ENCODE measurements at regions not wholly inside any gene's neighbourhood (a gene's known extent, or its start where the extent isn't known, plus 50 kb on each side); places are given as distances from the start of the nearest gene placed in this dataset.

DNA sequence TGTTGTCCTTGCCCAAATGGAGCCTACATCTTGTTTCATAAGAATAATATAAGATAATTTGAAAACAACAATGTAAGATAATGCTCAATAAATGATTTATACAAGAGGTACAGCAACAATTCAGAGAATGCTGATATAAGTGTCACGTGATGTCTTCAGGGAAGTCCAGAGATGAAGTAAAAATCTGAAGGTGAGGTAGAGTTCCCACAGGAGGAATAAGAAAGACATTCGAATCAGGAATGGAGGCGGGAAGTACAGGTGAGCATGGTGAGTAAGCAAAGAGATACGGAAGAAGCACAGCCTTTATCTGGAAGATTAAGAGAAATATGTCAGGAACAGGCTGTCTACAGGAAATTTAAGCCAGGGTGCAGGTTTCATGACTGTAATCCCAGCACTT is 165.9 kb upstream of the MARCKS start:
- TF ChIP-seq, protein P1, sequence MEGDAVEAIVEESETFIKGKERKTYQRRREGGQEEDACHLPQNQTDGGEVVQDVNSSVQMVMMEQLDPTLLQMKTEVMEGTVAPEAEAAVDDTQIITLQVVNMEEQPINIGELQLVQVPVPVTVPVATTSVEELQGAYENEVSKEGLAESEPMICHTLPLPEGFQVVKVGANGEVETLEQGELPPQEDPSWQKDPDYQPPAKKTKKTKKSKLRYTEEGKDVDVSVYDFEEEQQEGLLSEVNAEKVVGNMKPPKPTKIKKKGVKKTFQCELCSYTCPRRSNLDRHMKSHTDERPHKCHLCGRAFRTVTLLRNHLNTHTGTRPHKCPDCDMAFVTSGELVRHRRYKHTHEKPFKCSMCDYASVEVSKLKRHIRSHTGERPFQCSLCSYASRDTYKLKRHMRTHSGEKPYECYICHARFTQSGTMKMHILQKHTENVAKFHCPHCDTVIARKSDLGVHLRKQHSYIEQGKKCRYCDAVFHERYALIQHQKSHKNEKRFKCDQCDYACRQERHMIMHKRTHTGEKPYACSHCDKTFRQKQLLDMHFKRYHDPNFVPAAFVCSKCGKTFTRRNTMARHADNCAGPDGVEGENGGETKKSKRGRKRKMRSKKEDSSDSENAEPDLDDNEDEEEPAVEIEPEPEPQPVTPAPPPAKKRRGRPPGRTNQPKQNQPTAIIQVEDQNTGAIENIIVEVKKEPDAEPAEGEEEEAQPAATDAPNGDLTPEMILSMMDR (IDR thresholded peaks at IDR 0.05): no peak

DNA sequence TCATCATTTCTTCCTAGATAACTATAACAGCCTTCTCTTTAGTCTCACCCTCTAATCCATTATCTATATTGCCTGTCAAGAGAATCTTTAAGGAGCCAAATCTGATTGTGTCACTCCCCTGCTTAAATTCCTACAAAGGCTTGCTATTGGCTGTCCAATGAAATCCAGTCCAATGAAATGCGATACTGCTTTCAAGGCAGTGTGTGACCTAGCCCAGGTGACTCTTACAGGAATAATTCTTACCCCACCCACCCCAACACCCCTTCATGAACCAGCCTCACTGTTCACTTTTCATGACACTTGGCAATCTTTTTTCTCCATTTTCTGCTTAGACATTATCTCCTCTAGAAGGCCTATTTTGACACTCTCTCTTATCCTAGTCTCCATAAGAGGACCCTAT is 163.3 kb upstream of the MARCKS start:
- TF ChIP-seq, protein P1 (IDR thresholded peaks at IDR 0.05): no peak

DNA sequence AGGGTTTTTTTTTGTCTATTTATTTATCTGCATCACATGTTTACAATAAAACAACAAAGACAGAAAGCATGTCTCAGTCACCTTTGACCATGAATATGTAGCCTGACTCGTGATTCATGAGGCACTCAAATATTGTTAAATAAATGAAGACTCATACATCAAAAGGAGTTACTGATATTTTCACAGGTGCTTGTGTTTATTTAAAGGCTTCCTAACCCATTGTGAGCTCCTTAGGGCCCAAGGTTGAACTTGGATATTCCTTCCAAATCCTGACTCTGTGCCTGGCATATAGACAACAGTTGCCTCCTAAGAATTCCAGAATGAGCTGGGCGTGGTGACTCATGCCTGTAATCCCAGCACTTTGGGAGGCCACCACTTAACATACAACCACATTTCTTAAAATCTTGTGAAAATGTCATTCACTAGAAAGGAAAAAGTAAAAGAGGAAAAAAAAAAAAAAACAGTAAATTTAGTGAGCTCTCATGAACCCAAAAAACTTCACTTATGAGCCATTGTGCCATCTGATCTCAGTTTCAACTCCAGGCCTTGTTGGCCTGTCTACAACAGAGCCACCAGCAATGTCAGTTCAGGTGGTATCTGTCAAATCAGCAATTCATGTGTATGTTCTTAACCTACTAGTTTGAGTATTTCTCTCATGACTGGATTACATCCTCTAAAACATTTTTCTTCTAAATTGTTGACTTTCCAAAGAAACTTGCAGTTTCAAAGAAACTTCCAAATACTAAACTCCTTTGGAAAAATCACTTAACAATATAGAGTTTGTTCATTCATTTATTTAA is 162.7 kb upstream of the MARCKS start:
- TF ChIP-seq, protein P1 (IDR thresholded peaks at IDR 0.05): no peak

DNA sequence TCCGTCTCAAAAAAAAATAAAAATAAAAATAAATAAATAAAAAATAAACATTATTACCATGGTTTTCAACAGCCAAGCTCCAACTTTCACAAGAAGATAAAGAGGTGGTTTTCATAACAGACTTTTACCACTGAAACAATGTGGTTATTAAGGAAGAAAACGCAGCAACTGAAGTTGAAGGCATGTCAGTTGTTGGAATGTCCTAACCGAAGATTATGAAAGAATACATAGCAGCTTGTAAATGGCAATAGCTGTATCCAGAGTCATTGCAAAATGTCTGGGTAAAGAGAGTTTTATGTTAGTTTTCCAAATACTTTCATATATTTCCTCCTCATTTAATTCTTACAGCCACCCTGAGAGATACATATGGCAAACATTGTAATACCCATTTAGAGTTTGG is 161.6 kb upstream of the MARCKS start:
- TF ChIP-seq, protein P1 (IDR thresholded peaks at IDR 0.05): no peak

DNA sequence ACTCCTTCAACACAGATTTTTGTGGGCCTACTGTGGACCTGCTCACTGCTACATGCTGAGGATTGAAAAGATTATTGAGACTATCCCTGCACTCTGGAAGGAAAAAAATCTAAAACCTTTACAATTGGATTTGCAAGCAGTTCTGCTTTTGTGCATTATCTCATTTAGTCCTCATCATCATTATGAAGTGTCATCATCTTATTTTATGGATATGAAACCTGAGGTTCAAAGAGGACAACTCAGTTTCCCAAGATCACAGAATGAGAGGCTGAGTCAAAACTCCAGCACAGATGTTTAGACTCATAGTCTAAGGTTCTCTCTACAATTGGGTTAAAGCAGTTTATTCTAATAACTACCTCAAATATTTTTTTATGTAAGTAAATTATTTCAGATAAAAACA is 160.2 kb upstream of the MARCKS start:
- TF ChIP-seq, protein P1 (IDR thresholded peaks at IDR 0.05): no peak

DNA sequence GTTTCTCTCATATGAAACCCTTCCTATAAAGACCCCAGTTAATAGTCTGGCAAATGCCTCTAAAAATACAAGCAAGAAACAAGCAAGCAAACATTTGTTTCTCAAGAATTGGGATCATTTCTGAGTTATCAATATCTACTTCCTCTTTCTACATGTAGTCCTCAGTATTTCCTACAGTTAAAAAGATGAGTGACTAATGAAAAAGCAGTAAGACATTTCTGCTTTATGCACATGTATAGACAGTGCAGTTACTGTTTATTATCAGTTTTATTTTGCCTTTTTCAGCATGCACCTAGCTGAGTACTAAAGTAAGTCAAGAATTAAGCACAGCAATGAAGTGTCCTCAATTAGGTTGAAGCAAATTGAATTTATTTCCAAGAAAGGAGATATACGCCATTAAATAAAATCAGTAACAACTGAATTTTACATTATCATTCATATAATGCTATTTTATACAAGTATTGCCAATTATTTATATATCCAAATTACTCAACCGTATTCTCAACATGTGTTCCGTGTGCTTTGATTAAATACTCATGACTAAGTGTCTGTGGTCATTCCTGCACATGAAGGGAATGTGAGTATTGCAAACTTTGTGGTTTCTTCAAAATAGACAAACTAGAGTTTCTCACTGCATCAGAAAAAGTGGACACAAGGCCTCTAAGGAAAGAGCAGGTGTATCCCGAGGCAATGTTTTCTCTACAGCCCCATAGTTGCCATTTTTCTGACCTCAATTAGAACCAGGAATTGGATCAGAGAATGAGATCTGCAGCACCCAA is 159.3 kb upstream of the MARCKS start:
- TF ChIP-seq, protein P1 (IDR thresholded peaks at IDR 0.05): no peak

DNA sequence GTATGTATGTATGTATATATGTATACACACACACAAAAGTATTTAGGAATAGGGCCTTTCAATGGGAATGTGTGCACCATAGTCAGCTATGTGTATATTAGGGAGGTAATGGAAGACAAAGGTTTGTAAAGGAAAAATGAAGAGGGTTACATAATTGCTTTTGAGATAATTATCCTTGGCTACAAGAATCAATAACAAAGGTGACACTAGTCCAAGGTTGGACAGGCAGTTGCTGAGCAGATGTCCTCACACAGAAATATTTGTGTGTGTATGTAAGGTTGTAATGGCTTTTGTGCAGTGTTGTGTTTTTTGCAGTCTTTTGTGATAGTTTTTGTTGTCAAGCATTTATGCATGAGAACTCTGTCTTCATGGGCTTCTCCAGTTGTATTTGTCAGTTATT is 157.9 kb upstream of the MARCKS start:
- TF ChIP-seq, protein P1 (IDR thresholded peaks at IDR 0.05): no peak
